Pancreas (tissue), 10 donors: ENCODE measurements at regions not wholly inside any gene's neighbourhood (a gene's known extent, or its start where the extent isn't known, plus 50 kb on each side); places are given as distances from the start of the nearest gene placed in this dataset.
"Not testable (repeated sequence)": the region's sequence is repeated elsewhere in the genome, so short reads cannot be mapped to it uniquely, and the experiment has no call there.

Experiments
- ATAC-seq, 4 donors: fragments of 200-7000 bp; cut with Tn5 transposase; one replicate each; pipeline versions ENCODE4 v1.8.0 to v1.9.1; 2020; ENCODE audit warnings: mild to moderate bottlenecking in 4 of 4, moderate library complexity in 4 of 4
- DNase-seq, 6 donors: peaks; one replicate each; pipeline ENCODE4 v3.0.0-alpha.2; 2020
- FAIRE-seq: peaks from 2 replicates; lab custom pipeline; 2012; peaks lifted over from hg19 to GRCh38; lab: Jason Lieb, UNC
- H3K27ac ChIP-seq, 4 donors: fragments of 200-600 bp; sonication (generic); 1 replicate in 3 of 4; 2 replicates in 1 of 4; pipeline versions ENCODE4 v1.5.0 to v1.8.0; 2020
- H3K27me3 ChIP-seq, 4 donors: fragments of 200-600 bp; one replicate each; pipeline ENCODE4 v1.8.0; 2021
- H3K36me3 ChIP-seq, 3 donors: fragments of 200-600 bp; sonication (generic) in 1 of 3; one replicate each; pipeline versions ENCODE4 v1.5.0 to v1.8.0; 2020 to 2021
- H3K4me1 ChIP-seq, 3 donors: fragments of 200-600 bp; one replicate each; pipeline ENCODE4 v1.8.0; 2021
- H3K4me3 ChIP-seq, 4 donors: fragments of 200-600 bp; sonication (generic) in 2 of 4; one replicate each; pipeline versions ENCODE4 v1.5.0 to v1.8.0; 2020 to 2021
- H3K9me3 ChIP-seq, 4 donors: fragments of 200-600 bp; one replicate each; pipeline ENCODE4 v1.8.0; 2021
- WGBS, 2 donors: extraction: QIAGEN DNeasy Blood & Tissue Kit; methylation state at CpG; one replicate each; pipeline ENCODE4 v1.1.7; 2013; 5-methylcytosine and 5-hydroxymethylcytosine counted together
- intact Hi-C, 3 donors: fragments of 100-400 bp; cut with DNase I; formaldehyde crosslinking; loops; one replicate each; pipeline versions ENCODE4 v1.11.1 to v1.14.2; 2022
- TF ChIP-seq, protein P1 (sequence below), 4 donors: fragments of 200-600 bp; sonication (generic) in 3 of 4; IDR thresholded peaks; one replicate each; pipeline versions ENCODE4 v1.5.0 to v1.8.0; 2021; ENCODE audit warnings: antibody characterized with exemption in 4 of 4
- donor health status: healthy with polysubstance abuse.
- donor health status: DM: no; HTN: no; CAD: no; lungs with moderate emphysema.
- donor health status: DM: no; HTN: no; CAD: no.
- donor health status: control.
- donor health status: control.
- donor health status: Bipolar disorder and iron deficiency.
- donor health status: DM: yes; HTN: yes; CAD: no.
- donor health status: DM: no; HTN: no; CAD: no.
- donor health status: DM: no; HTN: no; CAD: no.
- donor health status: DM: yes; HTN: yes; CAD: no.

DNA sequence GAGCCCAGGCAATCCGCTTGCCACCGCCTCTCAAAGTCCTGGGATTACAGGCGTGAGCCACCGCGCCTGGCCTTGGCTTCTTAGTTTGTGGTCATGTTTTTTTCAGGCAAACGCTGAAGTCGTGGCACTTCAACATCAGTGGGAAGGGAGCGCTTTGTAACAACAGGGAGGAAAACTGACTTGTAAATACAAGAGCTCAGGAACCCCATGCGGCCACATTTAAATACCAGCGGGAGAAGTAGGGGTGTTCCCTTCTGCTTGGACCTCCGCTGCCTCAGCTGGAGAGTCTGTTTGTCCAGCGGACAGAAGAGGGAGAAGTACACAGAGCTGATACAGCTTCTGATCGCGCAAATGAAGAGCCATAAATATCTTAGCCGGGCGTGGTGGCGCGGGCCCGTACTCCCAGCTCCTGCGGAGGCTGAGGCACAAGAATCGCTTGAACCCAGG is 108.7 kb upstream of the KMT2C start:
- WGBS, 2 donors: 73 to 77% methylated on average over 21 of the region's 21 CpGs
- no peaks in the 10 kb centered on the region for H3K4me1 ChIP-seq
- FAIRE-seq: no peak
- no peaks in the 10 kb centered on the region for H3K27me3 ChIP-seq
- TF ChIP-seq, protein P1, sequence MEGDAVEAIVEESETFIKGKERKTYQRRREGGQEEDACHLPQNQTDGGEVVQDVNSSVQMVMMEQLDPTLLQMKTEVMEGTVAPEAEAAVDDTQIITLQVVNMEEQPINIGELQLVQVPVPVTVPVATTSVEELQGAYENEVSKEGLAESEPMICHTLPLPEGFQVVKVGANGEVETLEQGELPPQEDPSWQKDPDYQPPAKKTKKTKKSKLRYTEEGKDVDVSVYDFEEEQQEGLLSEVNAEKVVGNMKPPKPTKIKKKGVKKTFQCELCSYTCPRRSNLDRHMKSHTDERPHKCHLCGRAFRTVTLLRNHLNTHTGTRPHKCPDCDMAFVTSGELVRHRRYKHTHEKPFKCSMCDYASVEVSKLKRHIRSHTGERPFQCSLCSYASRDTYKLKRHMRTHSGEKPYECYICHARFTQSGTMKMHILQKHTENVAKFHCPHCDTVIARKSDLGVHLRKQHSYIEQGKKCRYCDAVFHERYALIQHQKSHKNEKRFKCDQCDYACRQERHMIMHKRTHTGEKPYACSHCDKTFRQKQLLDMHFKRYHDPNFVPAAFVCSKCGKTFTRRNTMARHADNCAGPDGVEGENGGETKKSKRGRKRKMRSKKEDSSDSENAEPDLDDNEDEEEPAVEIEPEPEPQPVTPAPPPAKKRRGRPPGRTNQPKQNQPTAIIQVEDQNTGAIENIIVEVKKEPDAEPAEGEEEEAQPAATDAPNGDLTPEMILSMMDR (IDR thresholded peaks at IDR 0.05): no peak
- intact Hi-C loops: no loop called here
- H3K4me3 ChIP-seq: no peak overlapping the region
- H3K9me3 ChIP-seq: no peaks in the 10 kb centered on the region
- ATAC-seq: no peak
- no peaks in the 10 kb centered on the region for H3K36me3 ChIP-seq
- no peak overlapping the region for H3K27ac ChIP-seq
- DNase-seq: no peak

GRCh38 chr7:152543799-152544198 is 108.0 kb upstream of the KMT2C start:
- Histone ChIP-seq H3K9me3 (no peaks in the 10 kb centered on the region), H3K4me3 (no peak overlapping the region), H3K36me3 (no peaks in the 10 kb centered on the region), H3K4me1 (no peaks in the 10 kb centered on the region), H3K27me3 (no peaks in the 10 kb centered on the region), H3K27ac (no peak overlapping the region)
- intact Hi-C loops: no loop called here
- ATAC-seq (no peak), DNase-seq (no peak), FAIRE-seq (no peak)
- TF ChIP-seq, protein P1 (IDR thresholded peaks at IDR 0.05): no peak
- WGBS, 2 donors: 78 to 80% methylated on average over 5 of the region's 5 CpGs

DNA sequence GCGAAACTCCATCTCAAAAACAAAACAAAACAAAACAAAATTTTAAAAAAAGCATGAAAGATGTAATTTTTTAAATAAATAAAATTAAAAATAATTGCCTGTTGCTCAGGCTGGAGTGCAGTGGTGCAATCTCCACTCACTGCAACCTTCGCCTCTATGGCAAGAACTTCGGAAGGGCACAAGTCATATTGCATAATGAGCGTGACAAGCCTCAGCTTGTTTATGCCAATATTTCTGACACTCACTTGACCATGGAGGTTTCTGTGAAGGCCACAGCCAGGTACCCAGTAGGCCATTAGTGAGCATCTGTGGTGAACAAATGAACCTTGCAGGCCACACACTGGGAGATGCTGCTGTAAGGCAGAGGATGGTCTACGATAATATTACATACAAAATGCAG is 106.1 kb upstream of the KMT2C start:
- H3K36me3 ChIP-seq: no peaks in the 10 kb centered on the region
- no peaks in the 10 kb centered on the region for H3K9me3 ChIP-seq
- intact Hi-C loops: no loop called here
- ATAC-seq (no peak), FAIRE-seq (no peak), DNase-seq (no peak)
- 93 to 96% methylated on average over 5 of the region's 5 CpGs for whole genome bisulfite sequencing, 2 donors
- H3K27me3 ChIP-seq: no peaks in the 10 kb centered on the region
- H3K4me1 ChIP-seq: no peaks in the 10 kb centered on the region
- no peak overlapping the region for H3K27ac ChIP-seq
- TF ChIP-seq, protein P1 (IDR thresholded peaks at IDR 0.05): no peak
- H3K4me3 ChIP-seq: no peak overlapping the region

DNA sequence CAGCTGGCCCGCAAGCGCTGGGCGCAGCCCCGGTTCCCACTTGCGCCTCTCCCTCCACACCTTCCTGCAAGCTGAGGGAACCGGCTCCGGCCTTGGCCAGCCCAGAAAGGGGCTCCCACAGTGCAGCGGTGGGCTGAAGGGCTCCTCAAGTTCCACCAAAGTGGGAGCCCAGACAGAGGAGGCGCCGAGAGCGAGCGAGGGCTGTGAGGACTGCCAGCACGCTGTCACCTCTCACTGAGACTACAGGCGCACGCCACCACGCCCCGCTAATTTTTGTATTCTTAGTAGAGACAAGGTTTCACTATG is 103.3 kb upstream of the KMT2C start:
- H3K9me3 ChIP-seq, FAIRE-seq, H3K4me3 ChIP-seq, ATAC-seq, H3K27me3 ChIP-seq, H3K27ac ChIP-seq, H3K36me3 ChIP-seq, DNase-seq, intact Hi-C loops, H3K4me1 ChIP-seq: not testable (repeated sequence)
- 95% methylated on average over 17 of the region's 17 CpGs for WGBS, 2 donors

DNA sequence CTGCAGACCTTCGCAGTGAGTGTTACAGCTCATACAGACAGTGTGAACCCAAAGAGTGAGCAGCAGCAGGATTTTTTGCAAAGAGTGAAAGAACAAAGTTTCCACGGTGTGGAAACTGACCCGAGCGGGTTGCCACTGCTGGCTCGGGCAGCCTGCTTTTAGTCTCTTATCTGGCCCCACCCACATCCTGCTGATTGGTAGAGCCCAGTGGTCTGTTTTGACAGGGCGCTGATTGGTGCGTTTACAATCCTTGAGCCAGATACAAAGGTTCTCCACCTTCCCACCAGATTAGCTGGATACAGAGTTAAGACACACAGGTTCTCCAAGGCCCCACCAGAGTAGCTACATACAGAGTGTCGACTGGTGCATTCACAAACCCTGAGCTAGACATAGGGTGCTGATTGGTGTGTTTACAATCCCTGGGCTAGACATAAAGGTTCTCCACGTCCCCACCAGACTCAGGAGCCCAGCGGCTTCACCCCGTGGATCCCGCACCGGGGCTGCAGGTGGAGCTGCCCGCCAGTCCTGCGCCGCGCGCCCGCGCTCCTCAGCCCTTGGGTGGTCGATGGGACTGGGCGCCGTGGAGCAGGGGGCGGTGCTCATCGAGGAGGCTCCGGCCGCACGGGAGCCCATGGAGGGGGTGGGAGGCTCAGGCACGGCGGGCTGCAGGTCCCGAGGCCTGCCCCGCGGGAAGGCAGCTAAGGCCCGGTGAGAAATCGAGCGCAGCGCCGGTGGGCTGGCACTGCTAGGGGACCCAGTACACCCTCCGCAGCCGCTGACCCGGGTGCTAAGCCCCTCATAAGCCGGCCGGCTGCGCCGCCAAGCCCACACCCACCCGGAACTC is 102.8 kb upstream of the KMT2C start:
- H3K9me3 ChIP-seq, H3K4me1 ChIP-seq, ATAC-seq, intact Hi-C loops, H3K27me3 ChIP-seq, H3K36me3 ChIP-seq, H3K27ac ChIP-seq, FAIRE-seq, H3K4me3 ChIP-seq: not testable (repeated sequence)
- peak in 1 of 6 donors; percentile 51 for DNase-seq
- WGBS, 2 donors: 88 to 90% methylated on average over 28 to 46 of the region's 46 CpGs

DNA sequence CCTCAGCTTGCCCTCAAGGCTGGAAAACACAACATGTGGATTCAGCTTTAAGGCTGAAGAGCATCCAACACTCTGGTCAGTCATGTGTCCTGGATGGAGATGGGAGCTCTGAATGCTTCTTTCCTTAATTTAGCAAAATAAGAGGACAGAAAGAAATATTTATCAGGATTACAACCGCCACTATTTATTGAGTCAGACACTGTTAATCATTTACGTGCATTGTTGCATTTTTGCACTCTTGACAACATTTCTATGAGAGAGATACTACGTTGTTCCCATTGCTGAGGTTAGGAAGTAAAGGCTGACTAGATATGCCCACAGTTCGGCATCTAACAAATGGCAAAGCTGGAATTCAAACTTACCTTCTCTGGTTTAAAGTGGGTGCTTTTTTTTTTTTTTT is 101.8 kb upstream of the KMT2C start:
- Histone ChIP-seq H3K36me3 (no peaks in the 10 kb centered on the region), H3K4me3 (no peak overlapping the region), H3K27me3 (no peaks in the 10 kb centered on the region), H3K4me1 (no peaks in the 10 kb centered on the region), H3K9me3 (no peaks in the 10 kb centered on the region), H3K27ac (no peak overlapping the region)
- WGBS, 2 donors: 41 to 50% methylated on average over 4 of the region's 4 CpGs
- FAIRE-seq (no peak), DNase-seq (no peak), ATAC-seq (no peak)
- intact Hi-C loops: no loop called here
- TF ChIP-seq, protein P1 (IDR thresholded peaks at IDR 0.05): no peak
